Endodermal cell (in vitro differentiated cells): ENCODE measurements at regions not wholly inside any gene's neighbourhood (a gene's known extent, or its start where the extent isn't known, plus 50 kb on each side); places are given as distances from the start of the nearest gene placed in this dataset.

ENCODE experiments used
- DNase-seq: peaks from one replicate; pipeline ENCODE4 v3.0.0-alpha.2; 2017
- H3K27ac ChIP-seq: 2 replicates; pipeline ENCODE4 v1.5.1; 2013; ENCODE audit warnings: mild to moderate bottlenecking, low read depth, low read length, moderate library complexity
- H3K27me3 ChIP-seq: 2 replicates; pipeline ENCODE4 v1.6.1; 2013; ENCODE audit warnings: mild to moderate bottlenecking, low read length, moderate library complexity; ENCODE audit not compliant: insufficient read depth, control insufficient read depth, poor library complexity, severe bottlenecking
- H3K36me3 ChIP-seq: 2 replicates; pipeline ENCODE4 v1.7.0; 2013; ENCODE audit warnings: mild to moderate bottlenecking, low read length, moderate library complexity; ENCODE audit not compliant: control insufficient read depth, insufficient read depth
- H3K4me1 ChIP-seq: one replicate; pipeline ENCODE4 v1.7.0; 2013; ENCODE audit warnings: low read length; ENCODE audit not compliant: control insufficient read depth, insufficient read depth
- H3K4me3 ChIP-seq: 2 replicates; pipeline ENCODE4 v1.5.1; 2013; ENCODE audit warnings: mild to moderate bottlenecking, low read length, moderate library complexity
- H3K9ac ChIP-seq: 2 replicates; pipeline ENCODE4 v1.6.1; 2013; ENCODE audit warnings: mild to moderate bottlenecking, low read length, moderate library complexity; ENCODE audit not compliant: poor library complexity, severe bottlenecking; ENCODE audit errors: extremely low read depth
- H3K9me3 ChIP-seq: 2 replicates; pipeline ENCODE4 v1.6.1; 2013; ENCODE audit warnings: mild to moderate bottlenecking, low read length, moderate library complexity; ENCODE audit not compliant: control insufficient read depth
- H3K27ac Mint-ChIP-seq: 2 replicates; pipeline ENCODE4 v1.8.0; 2020; ENCODE audit warnings: mixed read lengths
- H3K27me3 Mint-ChIP-seq: 2 replicates; pipeline ENCODE4 v1.8.0; 2021; ENCODE audit warnings: mild to moderate bottlenecking, mixed read lengths; ENCODE audit not compliant: insufficient read depth
- H3K36me3 Mint-ChIP-seq: 2 replicates; pipeline ENCODE4 v1.8.0; 2020; ENCODE audit warnings: low read depth, mixed read lengths
- H3K4me1 Mint-ChIP-seq: 2 replicates; pipeline ENCODE4 v1.8.0; 2020; ENCODE audit warnings: mixed read lengths
- H3K4me3 Mint-ChIP-seq: 2 replicates; pipeline ENCODE4 v1.8.0; 2020; ENCODE audit warnings: mild to moderate bottlenecking, moderate library complexity, mixed read lengths
- H3K9me3 Mint-ChIP-seq: 2 replicates; pipeline ENCODE4 v1.8.0; 2020; ENCODE audit warnings: mild to moderate bottlenecking, mixed read lengths
- CTCF ChIP-seq: fragments of 200-600 bp; sonication (generic); conservative IDR thresholded peaks from 2 replicates; pipeline ENCODE4 v1.5.0; 2021; ENCODE audit warnings: antibody characterized with exemption, mild to moderate bottlenecking
- WGBS, 2 experiments: methylation state at CpG; one replicate each; pipeline versions ENCODE4 v1.1.5 to v1.1.7; 2013; ENCODE audit warnings: missing lambda C conversion rate in 2 of 2, mixed read lengths in 1 of 2; ENCODE audit not compliant: insufficient coverage in 1 of 2, insufficient read length in 1 of 2; 5-methylcytosine and 5-hydroxymethylcytosine counted together

DNA sequence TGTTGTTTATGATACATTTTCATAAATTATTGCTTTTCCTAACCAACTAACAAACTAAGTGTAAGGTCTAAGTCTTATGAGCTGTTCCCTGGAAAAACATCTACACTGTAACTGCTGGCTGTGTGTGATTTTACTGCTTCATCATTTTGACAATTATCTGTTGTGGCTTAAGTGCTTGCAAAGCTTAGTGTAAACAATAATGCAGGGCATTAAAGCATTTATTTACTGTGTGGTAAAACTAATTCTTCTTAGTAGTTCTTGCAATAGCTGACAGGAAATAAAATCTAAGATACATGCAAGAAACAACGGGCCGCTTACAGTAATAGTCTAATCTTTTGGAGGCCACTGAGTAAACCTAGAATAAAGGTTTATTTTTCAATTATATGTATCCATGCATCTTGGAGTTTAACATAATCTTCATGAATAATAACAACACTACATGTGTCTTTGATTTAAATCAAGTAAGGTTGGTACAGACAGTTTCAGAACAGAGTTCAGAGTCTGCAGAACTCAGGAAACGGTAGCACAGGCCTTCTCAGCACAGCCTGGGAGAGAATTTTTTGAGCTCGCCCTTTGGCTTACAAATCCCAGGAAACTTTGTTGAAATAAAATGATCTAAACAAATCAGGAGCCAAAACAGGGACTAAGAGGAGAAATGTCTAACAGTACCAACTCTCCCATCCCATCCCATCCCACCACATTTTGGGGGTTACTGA, 473.1 kb downstream of the NR2F1-AS1 start:
- no peak overlapping the region for H3K27ac Mint-ChIP-seq
- no peaks in the 10 kb centered on the region for H3K36me3 ChIP-seq
- H3K27ac ChIP-seq: no peak overlapping the region
- H3K4me3 Mint-ChIP-seq: no peak overlapping the region
- no peak for DNase-seq
- no peak for TF ChIP-seq CTCF
- H3K36me3 Mint-ChIP-seq: no peaks in the 10 kb centered on the region
- 91 to 95% methylated on average over 2 to 4 of the region's 4 CpGs for WGBS, 2 experiments
- H3K4me1 ChIP-seq: peaks cover 7% of the 10 kb centered on the region
- no peak overlapping the region for H3K9ac ChIP-seq
- H3K4me3 ChIP-seq: no peak overlapping the region
- H3K27me3 ChIP-seq: no peaks in the 10 kb centered on the region
- H3K4me1 Mint-ChIP-seq: peaks cover 10% of the 10 kb centered on the region
- no peaks in the 10 kb centered on the region for H3K27me3 Mint-ChIP-seq
- no peaks in the 10 kb centered on the region for H3K9me3 Mint-ChIP-seq
- H3K9me3 ChIP-seq: no peaks in the 10 kb centered on the region

DNA sequence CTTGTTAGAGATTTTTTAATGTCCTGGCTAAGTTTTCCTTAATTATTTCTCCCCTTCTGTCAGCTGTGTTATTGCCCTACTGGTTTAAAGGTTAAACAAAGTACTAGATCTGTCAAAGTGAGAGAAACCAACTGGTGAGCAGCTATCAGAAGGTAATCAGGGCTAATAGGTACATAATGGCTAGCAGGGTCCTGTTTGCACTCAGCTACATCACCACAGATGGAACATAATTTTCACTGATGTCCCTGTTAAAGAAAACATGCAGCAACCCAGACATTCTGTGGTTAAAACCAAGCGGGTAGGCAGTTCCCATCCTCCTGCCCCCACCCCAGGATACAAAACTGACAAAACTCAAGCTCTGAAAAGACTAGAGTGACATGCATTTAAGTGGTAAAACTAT, 473.9 kb downstream of the NR2F1-AS1 start:
- Mint-ChIP-seq H3K27ac (no peak overlapping the region), H3K4me3 (no peak overlapping the region), H3K4me1 (peaks cover 10% of the 10 kb centered on the region)

DNA sequence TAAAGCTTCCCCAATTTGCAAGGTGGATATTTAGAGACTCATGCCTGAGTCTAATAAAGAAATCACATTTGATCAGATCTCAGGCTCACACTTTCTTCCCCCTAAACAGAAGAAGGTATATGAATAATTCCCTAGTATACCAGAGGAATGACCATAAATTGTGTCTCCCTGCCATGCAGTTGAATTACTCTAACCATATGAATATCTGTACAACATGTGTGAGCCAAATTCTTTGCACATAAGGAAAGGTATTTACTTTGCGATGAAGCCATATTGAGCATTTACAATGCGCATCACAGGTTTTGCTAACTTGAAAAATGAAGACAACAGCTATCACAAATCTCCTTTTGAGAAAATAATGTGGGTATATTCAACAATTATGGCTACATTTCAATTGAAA, 479.4 kb downstream of the NR2F1-AS1 start:
- Histone ChIP-seq H3K36me3 (no peaks in the 10 kb centered on the region), H3K27me3 (no peaks in the 10 kb centered on the region), H3K9ac (no peak overlapping the region), H3K4me3 (no peak overlapping the region), H3K9me3 (no peaks in the 10 kb centered on the region), H3K4me1 (no peaks in the 10 kb centered on the region), H3K27ac (no peak overlapping the region)
- no peak for DNase-seq
- Mint-ChIP-seq H3K36me3 (no peaks in the 10 kb centered on the region), H3K27me3 (no peaks in the 10 kb centered on the region), H3K4me3 (no peak overlapping the region), H3K27ac (no peak overlapping the region), H3K9me3 (no peaks in the 10 kb centered on the region), H3K4me1 (no peaks in the 10 kb centered on the region)
- no peak for TF ChIP-seq CTCF
- 90 to 95% methylated on average over 2 of the region's 2 CpGs for WGBS, 2 experiments

More for the DNA sequence above, 473.9 kb downstream of the NR2F1-AS1 start:
- no peaks in the 10 kb centered on the region for H3K9me3 Mint-ChIP-seq
- H3K27ac ChIP-seq: no peak overlapping the region
- no peaks in the 10 kb centered on the region for H3K36me3 Mint-ChIP-seq
- peaks cover 7% of the 10 kb centered on the region for H3K4me1 ChIP-seq
- TF ChIP-seq CTCF: no peak
- H3K36me3 ChIP-seq: no peaks in the 10 kb centered on the region
- 83 to 94% methylated on average over 1 of the region's 1 CpG for WGBS, 2 experiments
- no peak for DNase-seq
- no peak overlapping the region for H3K9ac ChIP-seq
- H3K27me3 ChIP-seq: no peaks in the 10 kb centered on the region
- no peak overlapping the region for H3K4me3 ChIP-seq
- no peaks in the 10 kb centered on the region for H3K27me3 Mint-ChIP-seq
- no peaks in the 10 kb centered on the region for H3K9me3 ChIP-seq
